Femur (tissue), 1 donor: ENCODE measurements at regions not wholly inside any gene's neighbourhood (a gene's known extent, or its start where the extent isn't known, plus 50 kb on each side); places are given as distances from the start of the nearest gene placed in this dataset.

ENCODE experiments used
- DNase-seq: peaks from one replicate; pipeline ENCODE4 v3.0.0-alpha.2; 2017

- peak; percentile 31 for DNase-seq
Observed at GRCh38 chr4:15232366-15233263, 195.2 kb upstream of the C1QTNF7 start.

GRCh38 chr4:15233264-15233597, 194.6 kb upstream of the C1QTNF7 start:
- peak; percentile 66 for DNase-seq

GRCh38 chr4:15233626-15234025, 194.2 kb upstream of the C1QTNF7 start:
- DNase-seq: peak; percentile 27

GRCh38 chr4:15234116-15234855, 193.5 kb upstream of the C1QTNF7 start:
- no peak for DNase-seq

- peak; percentile 66 for DNase-seq
Observed at GRCh38 chr4:15234856-15235126, 193.0 kb upstream of the C1QTNF7 start.

- DNase-seq: no peak
Observed at GRCh38 chr4:15235135-15235534, 192.7 kb upstream of the C1QTNF7 start.

GRCh38 chr4:15237648-15238230, 190.1 kb upstream of the C1QTNF7 start:
- peak; percentile 36 for DNase-seq

GRCh38 chr4:15238720-15239119, 189.1 kb upstream of the C1QTNF7 start:
- peak; percentile 56 for DNase-seq

GRCh38 chr4:15239866-15240265, 188.0 kb upstream of the C1QTNF7 start:
- DNase-seq: peak; percentile 57

GRCh38 chr4:15240764-15241163, 187.1 kb upstream of the C1QTNF7 start:
- no peak for DNase-seq

GRCh38 chr4:15242021-15242420, 185.8 kb upstream of the C1QTNF7 start:
- no peak for DNase-seq

- DNase-seq: no peak
Observed at GRCh38 chr4:15244354-15244753, 183.5 kb upstream of the C1QTNF7 start.

GRCh38 chr4:15245006-15245530, 182.8 kb upstream of the C1QTNF7 start:
- no peak for DNase-seq

GRCh38 chr4:15250021-15250441, 177.8 kb upstream of the C1QTNF7 start:
- peak; percentile 49 for DNase-seq

GRCh38 chr4:15253349-15253748, 174.5 kb upstream of the C1QTNF7 start:
- no peak for DNase-seq

GRCh38 chr4:15254236-15254880, 173.5 kb upstream of the C1QTNF7 start:
- no peak for DNase-seq

- DNase-seq: no peak
Observed at GRCh38 chr4:15255537-15255936, 172.3 kb upstream of the C1QTNF7 start.

- DNase-seq: no peak
Observed at GRCh38 chr4:15260758-15261157, 167.1 kb upstream of the C1QTNF7 start.

GRCh38 chr4:15262396-15262795, 165.4 kb upstream of the C1QTNF7 start:
- no peak for DNase-seq

GRCh38 chr4:15270201-15270600, 157.6 kb upstream of the C1QTNF7 start:
- DNase-seq: no peak

- no peak for DNase-seq
Observed at GRCh38 chr4:15286041-15286440, 141.8 kb upstream of the C1QTNF7 start.

GRCh38 chr4:15291122-15291521, 136.7 kb upstream of the C1QTNF7 start:
- DNase-seq: no peak

- DNase-seq: no peak
Observed at GRCh38 chr4:15293711-15294110, 134.1 kb upstream of the C1QTNF7 start.
